ENCODE measurements at regions not wholly inside any gene's neighbourhood (a gene's known extent, or its start where the extent isn't known, plus 50 kb on each side); places are given as distances from the start of the nearest gene placed in this dataset.

DNA sequence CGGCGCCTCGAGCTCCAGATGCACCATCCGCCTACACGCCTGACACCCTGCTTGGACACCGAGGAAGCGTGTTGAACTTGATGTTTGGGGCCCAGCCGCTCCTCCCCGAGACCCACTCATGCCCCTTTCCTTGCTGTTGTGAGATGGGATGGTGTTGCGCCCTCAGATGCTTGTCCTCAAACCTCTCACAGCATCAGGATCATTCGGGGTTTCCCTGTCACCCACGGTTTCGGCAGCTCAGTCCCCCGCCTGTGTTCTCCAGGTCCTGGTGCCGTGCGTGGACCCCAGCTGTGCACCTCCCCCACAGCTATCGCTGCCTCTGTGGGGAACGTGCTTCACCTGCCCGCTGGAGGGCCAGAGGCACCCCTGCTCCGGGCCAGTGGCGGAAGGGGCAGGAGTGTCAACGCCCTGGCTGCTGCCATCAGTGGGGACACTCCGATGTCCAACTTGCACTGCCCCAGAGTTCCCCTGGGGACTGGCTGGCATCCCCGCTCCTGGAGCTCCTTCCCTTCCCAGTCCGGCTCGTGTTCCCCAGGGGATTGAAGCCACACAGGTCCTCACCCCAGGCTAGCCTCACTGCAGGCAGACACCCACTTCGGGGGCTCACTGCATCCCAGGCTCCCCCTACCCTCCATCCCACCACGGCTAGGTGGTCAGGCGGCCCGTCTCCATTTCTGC is 82.3 kb upstream of the ADRA2C start:
- Histone ChIP-seq H3K27ac (no peak overlapping the region), H3K9me3 (no peaks in the 10 kb centered on the region), H3K27me3 (no peaks in the 10 kb centered on the region), H3K4me3 (no peak overlapping the region), H3K4me1 (no peaks in the 10 kb centered on the region), H3K36me3 (no peaks in the 10 kb centered on the region)
- DNase-seq (ENCODE audit: extremely low spot score in 2 of 2): no peak
- TF ChIP-seq POLR2A (IDR thresholded peaks at IDR 0.05) (no peak), CTCF (IDR thresholded peaks at IDR 0.05) (no peak), POLR2AphosphoS5 (IDR thresholded peaks at IDR 0.05; ENCODE audit: insufficient read depth in 1 of 2, low read depth in 1 of 2) (no peak)
- intact Hi-C loops (cut with DNase I): no loop called here

GRCh38 chr4:3683077-3683743 is 83.0 kb upstream of the ADRA2C start:
- intact Hi-C loops (cut with DNase I): no loop called here
- no peaks in the 10 kb centered on the region for H3K4me1 ChIP-seq
- H3K27me3 ChIP-seq: no peaks in the 10 kb centered on the region
- no peak overlapping the region for H3K27ac ChIP-seq
- TF ChIP-seq POLR2AphosphoS5 (IDR thresholded peaks at IDR 0.05; ENCODE audit: insufficient read depth in 1 of 2, low read depth in 1 of 2) (no peak), POLR2A (IDR thresholded peaks at IDR 0.05) (no peak), CTCF (IDR thresholded peaks at IDR 0.05) (no peak)
- H3K4me3 ChIP-seq: no peak overlapping the region
- DNase-seq (ENCODE audit: extremely low spot score in 2 of 2): no peak
- no peaks in the 10 kb centered on the region for H3K9me3 ChIP-seq
- H3K36me3 ChIP-seq: no peaks in the 10 kb centered on the region

DNA sequence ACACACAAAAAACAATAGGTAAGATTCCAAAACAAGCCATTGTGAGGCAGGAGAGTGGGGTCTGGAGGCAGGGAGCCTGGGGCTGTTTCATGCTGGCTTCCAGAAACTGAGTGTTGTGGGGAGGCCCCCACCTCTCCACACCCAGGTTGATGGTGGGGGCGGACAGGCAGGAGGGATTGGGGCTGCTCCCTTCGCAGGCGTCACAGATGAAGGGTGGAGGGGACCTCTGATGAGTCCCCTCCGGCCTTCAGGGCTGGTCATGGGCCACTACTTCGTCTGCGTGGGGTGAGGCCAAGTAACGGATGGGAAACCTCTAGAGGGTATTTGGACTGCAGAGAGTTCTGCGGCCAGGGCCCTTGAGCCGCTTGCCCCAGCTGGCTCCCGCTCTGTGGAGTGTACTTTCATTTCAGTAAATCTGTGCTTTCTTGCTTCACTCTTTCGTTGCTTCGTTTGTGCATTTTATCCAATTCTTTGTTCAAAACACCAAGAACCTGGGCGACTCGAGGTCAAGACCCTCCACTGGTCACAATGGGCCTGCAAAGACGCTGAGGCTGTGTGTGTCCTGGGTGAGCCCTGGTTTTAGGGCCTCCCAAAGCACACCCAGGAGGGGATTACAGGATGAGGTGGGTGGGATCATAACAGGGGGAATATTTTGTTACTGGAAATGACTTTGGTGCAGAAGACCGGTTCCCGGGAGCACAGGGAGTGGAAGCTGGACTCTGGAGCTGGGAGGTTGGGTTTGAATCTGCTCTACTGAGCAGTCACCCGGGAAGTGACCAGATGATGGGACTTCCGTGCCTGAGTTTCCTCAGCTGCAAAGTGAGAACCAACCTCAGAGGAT is 83.7 kb upstream of the ADRA2C start:
- no peak overlapping the region for H3K4me3 ChIP-seq
- TF ChIP-seq POLR2AphosphoS5 (IDR thresholded peaks at IDR 0.05; ENCODE audit: insufficient read depth in 1 of 2, low read depth in 1 of 2) (no peak), POLR2A (IDR thresholded peaks at IDR 0.05) (no peak), CTCF (IDR thresholded peaks at IDR 0.05) (no peak)
- no peak for DNase-seq (ENCODE audit: extremely low spot score in 2 of 2)
- no peaks in the 10 kb centered on the region for H3K27me3 ChIP-seq
- H3K4me1 ChIP-seq: no peaks in the 10 kb centered on the region
- no peaks in the 10 kb centered on the region for H3K36me3 ChIP-seq
- H3K27ac ChIP-seq: no peak overlapping the region
- H3K9me3 ChIP-seq: no peaks in the 10 kb centered on the region
- intact Hi-C loops (cut with DNase I): no loop called here

GRCh38 chr4:3681191-3681590 is 85.0 kb upstream of the ADRA2C start:
- no peak for DNase-seq (ENCODE audit: extremely low spot score in 2 of 2)
- no peak overlapping the region for H3K4me3 ChIP-seq
- no peaks in the 10 kb centered on the region for H3K27me3 ChIP-seq
- TF ChIP-seq CTCF (IDR thresholded peaks at IDR 0.05): no peak
- no peak for TF ChIP-seq POLR2AphosphoS5 (IDR thresholded peaks at IDR 0.05; ENCODE audit: insufficient read depth in 1 of 2, low read depth in 1 of 2)
- no peak for TF ChIP-seq POLR2A (IDR thresholded peaks at IDR 0.05)
- no peaks in the 10 kb centered on the region for H3K9me3 ChIP-seq
- H3K27ac ChIP-seq: no peak overlapping the region
- H3K4me1 ChIP-seq: no peaks in the 10 kb centered on the region
- H3K36me3 ChIP-seq: no peaks in the 10 kb centered on the region
- intact Hi-C loops (cut with DNase I): no loop called here
